Medulla oblongata (tissue), 1 donor: ENCODE measurements at regions not wholly inside any gene's neighbourhood (a gene's known extent, or its start where the extent isn't known, plus 50 kb on each side); places are given as distances from the start of the nearest gene placed in this dataset.

ENCODE experiments used
- DNase-seq: peaks from one replicate; pipeline ENCODE4 v3.0.0-alpha.2; 2015; ENCODE audit errors: extremely low spot score

DNA sequence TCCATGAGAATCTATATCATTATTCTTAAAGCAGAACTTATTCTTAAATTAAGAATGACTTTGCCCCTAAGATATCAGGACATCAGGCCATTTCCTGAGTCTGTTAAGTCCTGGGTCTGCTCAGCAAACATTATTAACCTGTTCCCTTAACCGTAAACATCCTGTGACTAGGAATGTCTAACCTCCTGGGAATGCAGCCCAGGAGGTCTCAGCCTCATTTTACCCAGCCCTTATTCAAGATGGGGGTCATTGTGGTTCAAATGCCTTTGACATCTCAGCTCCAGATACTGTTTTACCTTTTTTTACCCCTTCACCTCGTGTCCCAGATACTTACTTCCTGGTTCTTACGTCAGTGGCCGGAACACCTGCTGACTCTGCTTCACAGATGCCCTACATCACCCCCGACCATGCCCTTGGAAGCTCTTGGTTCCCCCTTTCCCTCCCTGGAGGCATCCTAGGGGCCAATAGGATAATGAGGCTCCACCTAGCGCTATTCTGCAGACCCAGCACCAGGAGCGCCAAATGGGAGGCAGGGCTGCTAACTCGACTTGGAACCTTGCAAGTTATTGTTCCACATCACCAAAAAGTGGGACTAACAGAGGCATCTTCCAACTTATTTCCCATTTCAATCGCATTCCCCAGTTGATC is 182.5 kb downstream of the MED10 start:
- no peak for DNase-seq

DNA sequence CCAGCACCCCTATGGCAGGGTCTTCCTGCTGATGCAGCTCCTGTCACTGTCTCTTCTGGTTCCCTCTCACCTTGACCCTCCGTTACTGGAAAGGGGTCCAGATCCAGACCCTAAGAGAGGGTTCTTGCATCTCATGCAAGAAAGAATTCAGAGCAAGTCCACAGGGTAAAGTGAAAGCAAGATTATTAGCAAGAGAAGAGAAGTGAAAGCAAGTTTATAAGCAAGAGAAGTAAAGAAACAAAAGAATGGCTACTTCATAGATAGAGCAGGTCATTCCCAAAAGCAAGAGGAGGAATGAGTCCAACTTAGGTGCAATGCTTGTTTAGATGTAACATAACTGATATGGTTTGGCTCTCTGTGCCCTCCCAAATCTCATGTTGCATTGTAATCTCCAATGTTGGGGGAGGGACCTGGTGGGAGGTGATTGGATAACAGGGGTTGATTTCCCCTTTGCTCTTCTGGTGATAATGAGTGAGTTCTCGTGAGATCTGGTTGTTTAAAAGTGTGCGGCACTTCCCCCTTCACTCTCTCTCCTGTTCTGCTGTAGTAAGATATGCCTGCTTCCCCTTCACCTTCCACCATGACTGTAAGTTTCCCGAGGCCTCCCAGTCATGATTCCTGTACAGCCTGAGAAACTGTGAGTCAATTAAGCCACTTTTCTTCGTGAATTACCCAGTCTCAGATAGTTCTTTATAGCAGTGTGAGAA is 183.3 kb downstream of the MED10 start:
- no peak for DNase-seq

DNA sequence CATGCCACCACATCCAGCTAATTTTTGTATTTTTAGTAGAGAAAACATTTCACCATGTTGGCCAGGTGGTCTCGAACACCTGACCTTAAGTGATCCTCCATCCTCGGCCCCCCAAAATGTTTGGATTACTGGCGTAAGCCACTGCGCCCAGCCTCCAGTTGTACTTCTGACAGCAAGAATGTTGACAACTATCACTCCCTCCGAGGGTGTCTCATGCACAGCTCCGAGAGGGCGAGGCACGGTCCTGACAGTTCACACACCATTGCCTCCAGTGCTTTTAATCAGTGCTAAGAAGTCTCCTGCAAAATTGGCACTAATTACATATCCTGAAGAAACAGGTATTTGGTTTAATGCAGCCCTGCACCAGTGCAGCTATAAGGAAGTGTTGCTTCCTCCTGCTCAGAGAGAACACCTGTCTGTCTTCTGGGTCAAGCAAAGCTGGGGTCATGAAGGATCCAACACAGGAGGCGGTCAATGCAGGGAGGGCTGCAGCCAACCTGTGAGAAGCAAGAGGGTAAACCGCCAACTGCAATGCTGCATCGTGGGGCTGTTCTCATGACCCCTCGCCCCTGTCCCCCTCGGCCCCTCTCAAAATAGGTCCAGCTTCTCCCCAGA is 184.0 kb downstream of the MED10 start:
- no peak for DNase-seq

DNA sequence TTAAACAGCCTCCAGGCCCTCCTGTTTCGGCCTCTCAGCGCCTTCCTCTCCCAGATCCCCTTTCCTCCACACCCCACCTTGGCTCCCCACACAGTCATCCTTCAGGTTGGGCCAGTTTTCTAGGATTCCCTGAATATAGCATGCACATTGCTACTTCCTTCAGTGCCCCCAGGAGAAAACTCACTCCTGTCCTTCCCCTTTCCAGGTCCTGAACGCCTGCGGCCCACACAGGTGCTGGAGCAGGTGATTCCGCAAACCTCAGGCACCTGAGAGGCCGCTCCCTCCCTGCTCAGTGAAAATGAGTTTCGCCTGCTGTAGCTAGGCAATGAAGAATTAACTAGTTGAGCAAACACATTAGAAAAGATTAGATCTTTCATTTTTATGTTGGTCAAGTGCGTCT is 185.0 kb downstream of the MED10 start:
- DNase-seq = no peak

DNA sequence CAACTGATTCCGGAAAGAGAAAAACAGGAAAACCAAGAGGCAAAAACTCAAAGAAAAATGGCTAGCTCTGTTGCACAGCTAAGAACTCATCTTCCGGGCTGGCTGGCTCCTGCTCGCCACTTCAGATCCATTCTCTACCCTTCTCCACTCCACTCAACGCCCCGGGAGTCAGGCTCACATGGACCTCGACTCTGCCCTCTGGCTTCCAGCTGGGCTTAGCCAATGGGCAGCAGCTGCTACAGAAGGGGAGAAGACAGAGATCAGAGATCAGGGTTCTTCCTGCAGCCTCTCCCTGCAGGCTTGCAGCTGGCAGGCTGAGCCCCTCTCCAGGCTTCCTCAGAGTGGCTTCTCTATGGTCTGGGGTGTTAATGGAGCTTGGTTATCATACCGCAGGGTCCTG is 187.5 kb downstream of the MED10 start:
- no peak for DNase-seq

DNA sequence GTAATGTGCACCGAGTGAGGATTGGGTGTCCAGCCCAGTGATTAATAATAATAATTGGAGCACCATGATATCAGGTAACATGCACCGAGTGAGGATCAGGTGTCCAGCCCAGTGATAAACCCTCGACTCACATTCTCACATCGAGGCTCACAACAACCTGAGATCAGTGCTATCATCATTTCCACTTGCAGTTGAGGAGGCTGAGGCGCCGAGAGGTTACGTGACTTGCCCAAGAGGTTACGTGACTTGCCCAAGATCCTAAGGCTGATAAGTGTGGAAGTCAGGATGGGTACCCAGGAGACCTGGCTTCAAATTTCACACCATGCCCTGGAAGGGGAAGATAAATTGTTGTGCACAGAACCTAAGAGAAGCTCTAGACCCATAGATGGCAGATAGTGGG is 189.4 kb downstream of the MED10 start:
- DNase-seq = no peak

DNA sequence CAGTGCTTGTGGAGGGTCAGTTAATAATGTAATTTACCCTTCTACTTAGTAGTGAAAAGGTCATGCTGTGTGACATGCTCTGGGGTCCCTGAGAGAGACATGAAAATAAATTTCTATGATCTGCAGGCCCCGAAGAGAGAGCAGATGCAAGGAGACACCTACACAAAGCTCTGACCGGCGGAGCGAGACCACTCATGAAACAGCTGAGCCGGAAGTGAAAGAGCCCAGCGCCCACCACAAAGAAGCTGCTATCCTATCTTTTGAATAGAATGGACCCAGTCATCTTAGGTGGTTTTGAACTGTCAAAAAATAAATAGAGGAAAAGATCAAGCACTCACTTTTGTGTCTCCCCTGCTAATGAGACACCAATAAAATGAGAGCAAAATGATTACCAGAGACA is 190.0 kb downstream of the MED10 start:
- DNase-seq = no peak

DNA sequence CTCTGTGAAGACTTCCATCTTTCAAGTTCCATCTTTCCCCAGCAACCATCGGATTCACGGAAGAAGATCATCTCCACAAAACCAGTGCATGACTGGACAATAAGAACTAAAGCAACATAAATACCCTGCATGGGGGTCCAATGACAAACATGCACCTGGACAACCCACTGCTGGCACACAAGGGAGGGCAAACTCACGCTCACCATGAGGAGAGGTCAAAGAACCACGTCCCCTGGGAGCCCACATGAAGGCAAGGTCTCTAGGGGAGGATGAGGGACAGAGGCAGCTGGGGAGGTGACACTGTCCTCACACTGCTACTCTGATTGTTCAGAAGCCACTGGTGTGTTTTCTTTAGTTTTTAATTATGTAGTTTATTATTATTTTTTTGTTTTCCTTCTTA is 190.8 kb downstream of the MED10 start:
- DNase-seq = no peak

DNA sequence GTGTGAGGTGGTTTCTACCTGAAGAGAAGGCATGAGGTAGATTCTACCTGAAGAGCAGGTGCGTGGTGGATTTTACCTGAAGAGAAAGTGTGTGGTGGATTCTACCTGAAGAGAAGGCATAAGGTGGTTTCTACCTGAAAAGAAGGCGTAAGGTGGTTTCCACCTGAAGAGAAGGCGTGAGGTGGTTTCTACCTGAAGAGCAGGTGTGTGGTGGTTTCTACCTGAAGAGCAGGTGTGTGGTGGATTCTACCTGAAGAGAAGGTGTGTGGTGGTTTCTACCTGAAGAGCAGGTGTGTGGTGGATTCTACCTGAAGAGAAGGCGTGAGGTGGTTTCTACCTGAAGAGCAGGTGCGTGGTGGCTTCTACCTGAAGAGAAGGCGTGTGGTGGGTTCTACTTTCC is 192.8 kb downstream of the MED10 start:
- no peak for DNase-seq

DNA sequence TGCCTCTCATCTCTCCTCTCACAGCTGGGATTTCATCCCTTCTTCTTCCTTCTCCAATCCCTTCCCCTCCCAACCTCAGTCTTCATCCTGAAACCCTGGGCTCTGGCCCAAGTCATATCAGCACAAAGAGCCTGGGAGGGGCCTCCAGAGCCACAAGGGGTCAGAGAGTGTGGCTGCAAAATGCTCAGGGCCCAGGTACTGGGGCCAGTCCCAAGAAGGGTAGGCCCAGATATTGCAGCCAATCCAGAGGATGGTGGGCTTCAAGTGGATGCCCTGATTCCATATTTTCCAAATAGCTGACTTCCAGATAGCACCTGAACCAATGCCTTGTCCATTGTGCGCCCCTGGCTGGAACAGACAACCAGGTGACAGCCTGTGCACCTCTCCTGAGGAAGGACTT is 193.9 kb downstream of the MED10 start:
- DNase-seq = no peak

DNA sequence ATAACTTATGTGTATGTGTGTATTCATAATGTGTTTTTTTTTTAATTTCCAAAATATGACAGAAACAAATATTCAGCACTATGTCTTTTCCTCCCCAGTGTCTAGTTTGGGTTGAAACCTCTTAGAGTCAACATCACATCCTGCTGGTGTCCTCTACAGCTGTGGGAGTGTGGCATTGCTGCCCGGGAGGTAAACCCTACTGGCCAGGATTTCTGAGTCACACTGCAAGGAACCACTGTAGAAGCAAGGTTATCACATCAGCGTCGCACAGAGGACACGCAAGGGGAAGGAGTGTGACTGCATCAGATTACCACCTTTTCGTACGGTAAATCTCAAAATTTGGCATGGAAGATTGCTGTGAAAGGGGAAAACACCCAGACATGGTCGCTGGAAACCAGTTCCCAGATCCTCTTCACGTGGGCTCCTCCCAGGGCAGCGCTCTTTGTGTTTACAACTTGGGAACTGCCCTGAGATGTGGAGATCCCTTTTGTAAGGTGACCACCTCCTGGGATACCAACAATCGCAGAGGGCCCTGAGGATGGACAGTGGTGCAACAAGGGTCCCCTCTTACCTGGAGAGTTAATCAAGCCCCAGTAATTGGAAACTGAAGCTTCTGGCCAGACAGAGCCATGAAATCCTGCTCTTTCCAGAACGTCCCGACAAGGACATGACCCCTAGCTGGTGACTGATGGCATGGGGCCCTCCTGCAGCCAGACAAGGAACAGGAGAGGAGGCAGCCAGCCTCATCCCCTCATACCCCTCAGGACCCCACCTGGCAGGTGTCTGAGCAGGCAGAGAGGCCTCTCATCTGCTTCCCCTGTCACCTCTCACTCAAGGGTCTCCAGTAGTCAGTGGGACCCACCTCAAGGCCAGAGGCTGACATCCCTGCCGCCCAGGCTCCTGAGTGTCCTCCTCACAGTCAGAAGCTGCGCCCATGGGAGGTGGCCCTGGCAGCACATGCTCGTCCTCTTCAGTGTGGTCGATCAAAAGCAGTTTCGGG is 194.7 kb downstream of the MED10 start:
- DNase-seq = no peak

DNA sequence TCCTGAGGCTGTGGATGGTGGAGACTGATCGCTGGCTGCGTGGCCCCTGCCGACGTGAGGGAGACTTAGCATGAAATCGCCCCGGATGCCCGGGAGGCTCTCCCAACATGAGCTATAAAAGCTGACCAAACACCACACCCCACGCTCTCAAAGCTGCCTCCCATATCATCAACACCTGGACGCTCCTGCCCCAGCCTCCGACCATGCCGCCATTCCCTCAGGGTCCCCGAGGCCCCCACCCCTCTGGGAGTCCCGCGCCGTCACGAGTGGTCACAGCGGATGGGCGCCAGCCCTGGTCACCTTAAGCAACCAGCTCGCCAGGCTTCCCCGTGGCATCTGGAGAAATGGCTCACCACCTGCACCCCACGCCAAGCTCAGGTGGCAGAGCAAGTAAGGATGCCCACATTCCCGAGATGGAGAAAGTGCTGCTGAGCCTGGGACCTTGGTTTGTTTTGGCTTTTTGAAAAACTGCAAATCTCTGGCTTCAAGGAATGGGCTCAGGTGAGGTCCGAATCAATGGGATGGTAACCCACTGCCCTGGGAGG is 196.0 kb downstream of the MED10 start:
- DNase-seq = no peak

DNA sequence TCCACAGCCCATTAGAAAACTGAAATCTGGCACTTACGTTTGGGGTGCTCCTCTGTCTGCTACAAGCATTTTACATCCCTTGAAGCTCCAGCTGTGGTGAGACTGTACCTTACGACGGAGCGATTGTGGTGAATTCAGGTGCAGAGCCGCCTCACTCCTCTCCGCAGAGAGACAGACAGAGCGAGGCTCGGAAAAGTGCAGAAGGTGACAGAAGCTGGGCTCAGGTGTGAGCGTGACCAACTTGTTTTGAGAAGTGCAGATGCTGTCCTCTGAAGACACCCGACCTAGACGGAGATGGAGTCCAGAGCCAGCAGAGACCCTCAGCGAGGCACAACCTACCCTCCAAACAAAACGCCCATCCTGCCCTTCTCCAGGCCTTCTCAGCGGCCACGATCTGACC is 196.5 kb downstream of the MED10 start:
- no peak for DNase-seq

DNA sequence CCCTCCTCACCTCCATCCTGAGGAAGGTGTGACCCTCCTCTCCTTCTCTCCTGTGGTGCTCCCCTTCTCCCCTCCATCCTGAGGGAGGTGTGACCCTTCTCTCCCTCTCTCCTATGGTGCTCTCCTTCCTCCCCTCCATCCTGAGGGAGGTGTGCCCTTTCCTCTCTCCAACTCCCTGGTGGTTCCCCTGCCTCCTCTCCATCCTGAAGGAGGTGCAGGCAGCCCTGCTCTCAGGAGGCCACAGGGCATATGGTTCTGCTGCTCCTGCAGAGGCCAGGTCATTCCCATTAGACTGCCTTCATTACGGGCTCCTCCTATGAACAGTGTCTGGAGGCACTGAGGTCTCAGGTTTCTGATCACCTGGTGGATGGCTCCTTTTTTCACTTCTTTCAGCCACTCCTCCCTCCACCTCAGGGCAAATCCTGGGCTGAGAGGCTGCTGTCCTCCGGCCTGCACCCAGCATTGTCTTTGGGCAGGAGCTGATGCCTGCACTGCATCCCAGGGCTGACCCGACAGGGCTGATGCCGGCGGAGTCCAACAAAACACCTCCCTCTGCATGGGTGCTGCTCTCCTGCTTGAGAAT is 197.1 kb downstream of the MED10 start:
- no peak for DNase-seq

DNA sequence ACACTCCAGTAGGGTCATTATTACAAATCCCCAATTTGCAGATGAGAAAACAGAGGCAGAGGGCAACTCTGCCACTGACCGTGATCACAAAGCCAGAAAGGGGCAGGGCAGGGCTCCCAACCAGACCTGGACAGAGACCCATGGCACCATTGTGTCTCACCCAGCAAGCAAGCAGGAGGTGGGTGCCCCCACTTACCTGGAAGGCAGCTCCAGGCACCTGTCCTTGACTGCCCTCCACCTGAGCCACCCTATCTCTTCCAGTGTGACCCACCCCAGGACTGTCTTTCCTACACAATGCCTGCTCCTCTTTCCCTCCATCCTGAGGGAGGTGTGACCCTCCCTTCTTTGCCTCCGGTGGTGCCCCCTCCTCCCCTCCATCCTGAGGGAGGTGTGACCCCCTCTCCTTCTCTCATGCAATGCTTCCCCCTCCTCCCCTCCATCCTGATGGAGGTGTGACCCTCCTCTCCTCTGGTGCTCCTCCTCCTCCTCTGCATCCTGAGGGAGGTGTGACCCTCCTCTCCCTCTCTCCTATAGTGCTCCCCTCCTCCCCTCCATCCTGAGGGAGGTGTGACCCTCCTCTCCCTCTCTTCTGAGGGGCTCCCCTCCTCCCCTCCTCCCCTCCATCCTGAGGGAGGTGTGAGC is 198.0 kb downstream of the MED10 start:
- DNase-seq = no peak

DNA sequence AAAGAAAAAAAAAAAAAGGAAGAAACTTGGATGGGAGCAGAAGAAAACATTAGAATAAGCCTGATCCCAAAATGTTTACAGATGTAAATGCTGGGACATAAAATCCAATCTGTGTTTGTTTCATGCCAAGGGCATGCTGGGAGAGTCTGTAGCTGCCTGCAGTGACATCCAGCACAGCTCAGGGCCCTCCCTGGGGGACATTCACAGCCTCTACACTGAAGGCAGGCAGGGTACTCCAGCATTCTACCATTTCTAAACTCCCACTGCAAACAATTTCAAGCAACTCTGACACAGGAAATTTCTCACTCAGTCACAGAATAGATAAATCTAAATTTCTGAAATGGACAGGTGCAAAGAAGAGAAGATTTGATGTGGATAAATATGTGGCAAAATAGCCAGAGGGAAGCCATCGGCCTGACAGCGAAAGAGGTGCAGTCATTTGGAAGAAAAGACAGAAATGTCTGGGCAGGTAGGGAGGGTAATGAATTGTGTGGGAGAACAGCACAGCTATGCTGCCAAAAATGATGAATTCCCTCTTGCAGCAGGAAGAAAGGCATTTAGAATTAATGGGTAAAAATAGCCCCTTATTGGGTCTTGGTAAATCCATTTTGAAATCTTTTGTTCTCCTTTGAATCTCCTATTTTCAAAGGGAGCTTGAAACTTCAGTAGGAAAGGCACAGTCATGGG is 199.4 kb downstream of the MED10 start:
- DNase-seq = no peak

DNA sequence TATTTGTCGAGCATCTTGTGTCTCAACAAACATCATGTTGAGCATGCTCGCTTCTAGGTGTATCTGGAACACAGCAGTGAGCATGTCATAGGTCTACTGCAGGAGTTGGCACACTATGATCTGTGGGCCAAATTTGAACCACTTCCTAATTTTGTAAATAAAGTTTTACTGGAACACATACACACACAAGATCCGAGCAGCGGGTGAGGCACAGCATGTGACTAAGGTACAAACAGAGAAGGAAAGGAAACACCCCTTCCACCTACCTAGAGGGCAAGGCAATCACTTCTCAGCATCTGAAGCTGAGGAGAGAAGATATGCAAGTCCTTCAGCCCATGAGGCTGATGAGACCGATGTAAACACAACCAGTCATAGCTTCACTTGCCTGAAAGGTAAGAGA is 200.4 kb downstream of the MED10 start:
- DNase-seq = no peak

DNA sequence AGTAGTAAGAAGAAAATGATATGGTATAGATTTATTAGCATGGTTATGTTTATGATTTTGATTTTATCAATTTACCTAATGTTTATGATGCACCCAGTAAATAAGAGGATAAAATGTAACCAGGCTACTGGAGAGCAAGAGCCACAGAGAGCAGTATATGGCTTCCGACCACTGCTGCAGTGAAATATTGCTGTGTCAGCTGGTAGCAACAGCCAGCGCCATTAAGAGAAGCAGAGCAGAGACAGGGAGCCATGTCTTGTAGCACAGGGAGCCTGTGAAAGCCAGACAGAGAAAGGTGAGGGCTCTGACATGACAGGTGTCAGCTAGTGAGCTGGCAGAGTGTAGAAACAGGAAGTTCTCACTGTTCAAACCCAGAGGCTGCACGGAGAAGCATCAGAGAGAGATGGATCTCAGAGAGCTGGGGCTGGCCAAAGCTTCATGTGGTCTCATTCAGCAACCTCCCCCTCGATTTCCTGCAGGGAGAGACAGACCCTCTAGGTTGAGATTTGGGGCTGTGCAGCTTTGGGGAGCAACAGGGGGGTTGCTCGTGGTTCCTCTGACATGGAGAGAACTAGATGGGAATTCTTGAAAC is 202.1 kb downstream of the MED10 start:
- no peak for DNase-seq

DNA sequence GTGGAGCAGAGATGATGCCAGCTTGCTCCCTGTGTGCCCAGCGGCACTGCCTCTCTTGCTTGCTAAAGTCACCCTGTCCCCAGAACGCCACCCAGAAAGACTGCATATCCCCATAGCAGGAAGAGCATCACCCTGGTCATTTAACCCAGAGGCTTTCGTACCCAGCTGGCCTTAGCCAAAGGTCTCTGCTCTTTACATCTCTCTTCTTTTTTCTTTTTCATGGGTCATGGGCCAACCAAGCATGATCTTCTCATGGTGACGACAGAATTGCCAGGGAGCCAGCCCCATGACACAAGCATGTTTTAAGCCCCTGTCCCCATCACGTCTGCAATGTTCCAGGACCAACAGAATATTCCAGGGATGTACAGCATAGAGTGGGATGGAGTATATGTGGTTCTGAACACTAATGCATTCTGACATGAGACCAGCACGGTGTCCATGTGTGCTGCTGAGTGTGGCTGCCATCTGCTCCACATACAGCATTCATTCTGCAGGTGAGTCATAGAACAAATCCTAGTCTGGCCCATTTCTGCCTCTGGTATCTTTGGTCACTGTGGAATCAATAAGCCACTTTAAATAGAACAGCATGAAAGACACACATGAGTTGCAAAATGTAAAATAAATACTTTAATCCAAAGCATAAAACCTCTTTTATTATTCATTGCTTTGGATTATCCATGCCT is 203.0 kb downstream of the MED10 start:
- DNase-seq = no peak
